ENCODE measurements at regions not wholly inside any gene's neighbourhood (a gene's known extent, or its start where the extent isn't known, plus 50 kb on each side); places are given as distances from the start of the nearest gene placed in this dataset.

- TF ChIP-seq CTCF (IDR thresholded peaks at IDR 0.05; ENCODE audit: low read length) = no peak
- TF ChIP-seq EZH2 (optimal IDR thresholded peaks at IDR 0.05; ENCODE audit: low read depth, low read length) = no peak
Observed at GRCh38 chr2:57617318-57617717, 429.3 kb upstream of the VRK2 start.
